Coronary artery (tissue), 2 donors: ENCODE measurements at regions not wholly inside any gene's neighbourhood (a gene's known extent, or its start where the extent isn't known, plus 50 kb on each side); places are given as distances from the start of the nearest gene placed in this dataset.

Experiments used
- DNase-seq: peaks from one replicate; pipeline ENCODE4 v3.0.0-alpha.2; 2017; ENCODE audit warnings: low spot score
- H3K27ac ChIP-seq, 2 donors: fragments of 200-600 bp; sonication (generic); one replicate each; pipeline ENCODE4 v1.5.1; 2016 to 2019
- H3K4me3 ChIP-seq: fragments of 200-600 bp; sonication (generic); 2 replicates; pipeline ENCODE4 v1.5.1; 2016; ENCODE audit warnings: mild to moderate bottlenecking, moderate library complexity
- CTCF ChIP-seq: fragments of 200-600 bp; sonication (generic); IDR thresholded peaks from one replicate; pipeline ENCODE4 v1.5.1; 2019; ENCODE audit warnings: antibody characterized with exemption

GRCh38 chr12:71071536-71072097 lies 86.2 kb downstream of the TSPAN8 start:
- H3K27ac ChIP-seq, result no peak overlapping the region
- no peak for TF ChIP-seq CTCF
- no peak for DNase-seq

GRCh38 chr12:71070416-71071128 lies 87.2 kb downstream of the TSPAN8 start:
- Histone ChIP-seq H3K27ac (no peak overlapping the region), H3K4me3 (no peak overlapping the region)
- no peak for DNase-seq
- TF ChIP-seq CTCF, result no peak

More at GRCh38 chr12:71071536-71072097, 86.2 kb downstream of the TSPAN8 start:
- no peak overlapping the region for H3K4me3 ChIP-seq

GRCh38 chr12:71069311-71069710 lies 88.5 kb downstream of the TSPAN8 start:
- no peak for TF ChIP-seq CTCF
- Histone ChIP-seq H3K27ac (no peak overlapping the region), H3K4me3 (no peak overlapping the region)
- no peak for DNase-seq

- no peak for TF ChIP-seq CTCF
Observed at GRCh38 chr12:71063087-71063486, 94.7 kb downstream of the TSPAN8 start.

GRCh38 chr12:71061451-71061850 lies 96.3 kb downstream of the TSPAN8 start:
- no peak overlapping the region for H3K27ac ChIP-seq
- no peak for TF ChIP-seq CTCF
- DNase-seq, result no peak
- H3K4me3 ChIP-seq, result no peak overlapping the region

More at GRCh38 chr12:71063087-71063486, 94.7 kb downstream of the TSPAN8 start:
- DNase-seq, result no peak
- H3K4me3 ChIP-seq, result no peak overlapping the region
- no peak overlapping the region for H3K27ac ChIP-seq

GRCh38 chr12:71060426-71060825 lies 97.4 kb downstream of the TSPAN8 start:
- H3K27ac ChIP-seq, result no peak overlapping the region
- H3K4me3 ChIP-seq, result no peak overlapping the region
- DNase-seq, result no peak
- no peak for TF ChIP-seq CTCF

GRCh38 chr12:71057330-71057729 lies 100.5 kb downstream of the TSPAN8 start:
- Histone ChIP-seq H3K27ac (no peak overlapping the region), H3K4me3 (no peak overlapping the region)
- no peak for DNase-seq
- TF ChIP-seq CTCF, result no peak
